ENCODE measurements at regions not wholly inside any gene's neighbourhood (a gene's known extent, or its start where the extent isn't known, plus 50 kb on each side); places are given as distances from the start of the nearest gene placed in this dataset.

- ChIA-PET POLR2A (no interaction called here), CTCF (interaction anchor here (0.9 to 8.8 kb wide), 16 partner anchors 9 to 464 kb away, joined by 3 to 55 read pairs (median 6); no protein-coding TSS in a partner anchor)
- no peak overlapping the region for H3K4me2 ChIP-seq
- no peaks in the 10 kb centered on the region for H3F3A ChIP-seq (replicated peaks; ENCODE audit: insufficient read depth)
- no peak overlapping the region for H3K4me3 ChIP-seq (ENCODE audit: low read depth in 2 of 2, low read length in 1 of 2)
- no peak for TF ChIP-seq POLR2AphosphoS5 (IDR thresholded peaks at IDR 0.05; ENCODE audit: low read depth, low read length)
- TF ChIP-seq ELF1 (IDR thresholded peaks at IDR 0.05): no peak
- TF ChIP-seq, protein P1, sequence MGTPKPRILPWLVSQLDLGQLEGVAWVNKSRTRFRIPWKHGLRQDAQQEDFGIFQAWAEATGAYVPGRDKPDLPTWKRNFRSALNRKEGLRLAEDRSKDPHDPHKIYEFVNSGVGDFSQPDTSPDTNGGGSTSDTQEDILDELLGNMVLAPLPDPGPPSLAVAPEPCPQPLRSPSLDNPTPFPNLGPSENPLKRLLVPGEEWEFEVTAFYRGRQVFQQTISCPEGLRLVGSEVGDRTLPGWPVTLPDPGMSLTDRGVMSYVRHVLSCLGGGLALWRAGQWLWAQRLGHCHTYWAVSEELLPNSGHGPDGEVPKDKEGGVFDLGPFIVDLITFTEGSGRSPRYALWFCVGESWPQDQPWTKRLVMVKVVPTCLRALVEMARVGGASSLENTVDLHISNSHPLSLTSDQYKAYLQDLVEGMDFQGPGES (IDR thresholded peaks at IDR 0.05; ENCODE audit: low read depth, low read length): no peak
- TF ChIP-seq USF1 (IDR thresholded peaks at IDR 0.05; ENCODE audit: borderline replicate concordance, low read depth): no peak
- TF ChIP-seq SMC3 (IDR thresholded peaks at IDR 0.05; ENCODE audit: low read depth, low read length): peak; percentile 85
- TF ChIP-seq YY1 (IDR thresholded peaks at IDR 0.05; ENCODE audit: low read depth): no peak
- TF ChIP-seq TAF1 (IDR thresholded peaks at IDR 0.05; ENCODE audit: borderline replicate concordance, low read depth, low read length): no peak
- TF ChIP-seq TEAD4 (IDR thresholded peaks at IDR 0.05; ENCODE audit: borderline replicate concordance, insufficient read depth): no peak
- peak; percentile 99 for TF ChIP-seq CTCF (IDR thresholded peaks at IDR 0.05)
- no peak for TF ChIP-seq GATA2 (CRISPR knock-in tag; IDR thresholded peaks at IDR 0.05)
- no peak for TF ChIP-seq SIN3A (IDR thresholded peaks at IDR 0.05; ENCODE audit: borderline replicate concordance, low read depth, low read length)
- TF ChIP-seq, protein P2, sequence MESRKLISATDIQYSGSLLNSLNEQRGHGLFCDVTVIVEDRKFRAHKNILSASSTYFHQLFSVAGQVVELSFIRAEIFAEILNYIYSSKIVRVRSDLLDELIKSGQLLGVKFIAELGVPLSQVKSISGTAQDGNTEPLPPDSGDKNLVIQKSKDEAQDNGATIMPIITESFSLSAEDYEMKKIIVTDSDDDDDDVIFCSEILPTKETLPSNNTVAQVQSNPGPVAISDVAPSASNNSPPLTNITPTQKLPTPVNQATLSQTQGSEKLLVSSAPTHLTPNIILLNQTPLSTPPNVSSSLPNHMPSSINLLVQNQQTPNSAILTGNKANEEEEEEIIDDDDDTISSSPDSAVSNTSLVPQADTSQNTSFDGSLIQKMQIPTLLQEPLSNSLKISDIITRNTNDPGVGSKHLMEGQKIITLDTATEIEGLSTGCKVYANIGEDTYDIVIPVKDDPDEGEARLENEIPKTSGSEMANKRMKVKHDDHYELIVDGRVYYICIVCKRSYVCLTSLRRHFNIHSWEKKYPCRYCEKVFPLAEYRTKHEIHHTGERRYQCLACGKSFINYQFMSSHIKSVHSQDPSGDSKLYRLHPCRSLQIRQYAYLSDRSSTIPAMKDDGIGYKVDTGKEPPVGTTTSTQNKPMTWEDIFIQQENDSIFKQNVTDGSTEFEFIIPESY (IDR thresholded peaks at IDR 0.05; ENCODE audit: borderline replicate concordance, low read depth): no peak
- peak; percentile 90 for TF ChIP-seq RAD21 (IDR thresholded peaks at IDR 0.05; ENCODE audit: low read length)
- peaks cover 0 to 4% of the 10 kb centered on the region in 2 experiments; a peak in 1 of 4 replicates for H3K4me1 ChIP-seq (ENCODE audit: control insufficient read depth in 1 of 2, insufficient read depth in 2 of 2, low read depth in 1 of 2, low read length in 1 of 2)
- H3K27me3 ChIP-seq (ENCODE audit: insufficient read depth): peaks cover 18% of the 10 kb centered on the region; the same call in 1 of the 2 replicates
- H4K20me1 ChIP-seq (ENCODE audit: insufficient read depth): no peaks in the 10 kb centered on the region
- H3K9ac ChIP-seq: no peak overlapping the region
- no peaks in the 10 kb centered on the region for H3K9me2 ChIP-seq
- H3K27ac ChIP-seq (ENCODE audit: low read depth in 2 of 2, low read length in 1 of 2): no peak overlapping the region
- H3K79me2 ChIP-seq (ENCODE audit: insufficient read depth): no peaks in the 10 kb centered on the region
- no peaks in the 10 kb centered on the region for H3K36me3 ChIP-seq (replicated peaks in 1 of 2; ENCODE audit: control insufficient read depth in 1 of 2, insufficient read depth in 2 of 2, low read length in 1 of 2)
- peak overlapping the region; percentile 6; the same call in 1 of the 2 replicates for H2AFZ ChIP-seq (ENCODE audit: low read depth)
- DNase-seq: peak; percentile 48
- 26% methylated on average over 3 of the region's 3 CpGs for WGBS (ENCODE audit: low lambda C conversion rate)
- H3K9me3 ChIP-seq: no peaks in the 10 kb centered on the region
Measured at GRCh38 chr7:148503900-148504487, 86.6 kb upstream of the C7orf33 start.

Data from SK-N-SH (cell line).